Hepatocyte (in vitro differentiated cells): ENCODE measurements at regions not wholly inside any gene's neighbourhood (a gene's known extent, or its start where the extent isn't known, plus 50 kb on each side); places are given as distances from the start of the nearest gene placed in this dataset.

Experiments
- EZH2 ChIP-seq: fragments of 200-600 bp; sonication (generic); IDR thresholded peaks from 2 replicates; pipeline ENCODE4 v1.6.1; 2016; ENCODE audit warnings: antibody characterized with exemption, mild to moderate bottlenecking, borderline replicate concordance
- EZH2phosphoT487 ChIP-seq: fragments of 200-600 bp; sonication (generic); IDR thresholded peaks from one replicate; pipeline ENCODE4 v1.6.1; 2018; ENCODE audit warnings: antibody characterized with exemption, mild to moderate bottlenecking, low read depth, moderate library complexity; ENCODE audit not compliant: unreplicated experiment, severe bottlenecking
- TF ChIP-seq, protein P1 (sequence below): fragments of 200-600 bp; sonication (generic); IDR thresholded peaks from 2 replicates; pipeline ENCODE4 v1.5.1; 2016; ENCODE audit warnings: antibody characterized with exemption, mild to moderate bottlenecking; ENCODE audit not compliant: poor library complexity

DNA sequence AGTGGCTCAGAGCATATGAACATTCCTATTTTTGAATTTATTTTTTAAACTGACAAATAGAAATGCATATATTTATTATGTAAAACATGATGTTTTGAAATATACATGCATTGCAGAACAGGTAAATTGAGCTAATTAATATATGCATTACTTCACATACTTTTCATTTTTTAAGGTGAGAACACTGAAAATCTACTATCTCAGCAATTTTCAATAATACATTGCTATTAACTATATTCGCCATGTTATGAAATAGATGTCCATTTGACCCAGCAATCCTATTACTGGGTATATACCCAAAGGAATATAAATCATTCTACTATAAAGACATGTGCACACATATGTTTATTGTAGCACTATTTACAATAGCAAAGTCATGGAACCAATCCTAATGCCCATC is 717.7 kb upstream of the PIK3C3 start:
- TF ChIP-seq, protein P1, sequence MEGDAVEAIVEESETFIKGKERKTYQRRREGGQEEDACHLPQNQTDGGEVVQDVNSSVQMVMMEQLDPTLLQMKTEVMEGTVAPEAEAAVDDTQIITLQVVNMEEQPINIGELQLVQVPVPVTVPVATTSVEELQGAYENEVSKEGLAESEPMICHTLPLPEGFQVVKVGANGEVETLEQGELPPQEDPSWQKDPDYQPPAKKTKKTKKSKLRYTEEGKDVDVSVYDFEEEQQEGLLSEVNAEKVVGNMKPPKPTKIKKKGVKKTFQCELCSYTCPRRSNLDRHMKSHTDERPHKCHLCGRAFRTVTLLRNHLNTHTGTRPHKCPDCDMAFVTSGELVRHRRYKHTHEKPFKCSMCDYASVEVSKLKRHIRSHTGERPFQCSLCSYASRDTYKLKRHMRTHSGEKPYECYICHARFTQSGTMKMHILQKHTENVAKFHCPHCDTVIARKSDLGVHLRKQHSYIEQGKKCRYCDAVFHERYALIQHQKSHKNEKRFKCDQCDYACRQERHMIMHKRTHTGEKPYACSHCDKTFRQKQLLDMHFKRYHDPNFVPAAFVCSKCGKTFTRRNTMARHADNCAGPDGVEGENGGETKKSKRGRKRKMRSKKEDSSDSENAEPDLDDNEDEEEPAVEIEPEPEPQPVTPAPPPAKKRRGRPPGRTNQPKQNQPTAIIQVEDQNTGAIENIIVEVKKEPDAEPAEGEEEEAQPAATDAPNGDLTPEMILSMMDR, result no peak
- TF ChIP-seq EZH2 (no peak), EZH2phosphoT487 (no peak)
